Mucosa of descending colon (tissue), 3 donors: ENCODE measurements at regions not wholly inside any gene's neighbourhood (a gene's known extent, or its start where the extent isn't known, plus 50 kb on each side); places are given as distances from the start of the nearest gene placed in this dataset.

ENCODE experiments used
- ATAC-seq: fragments of 200-7000 bp; cut with Tn5 transposase; one replicate; pipeline ENCODE4 v1.9.1; 2020; ENCODE audit warnings: mild to moderate bottlenecking, moderate library complexity
- DNase-seq, 3 donors: peaks; one replicate each; pipeline ENCODE4 v3.0.0-alpha.2; 2020
- H3K36me3 ChIP-seq: fragments of 200-600 bp; one replicate; pipeline ENCODE4 v1.8.0; 2021; ENCODE audit warnings: low read depth, mild to moderate bottlenecking
- H3K4me1 ChIP-seq: fragments of 200-600 bp; one replicate; pipeline ENCODE4 v1.8.0; 2021; ENCODE audit warnings: low read depth, mild to moderate bottlenecking
- H3K4me3 ChIP-seq: fragments of 200-600 bp; one replicate; pipeline ENCODE4 v1.8.0; 2021; ENCODE audit warnings: mild to moderate bottlenecking
- H3K9me3 ChIP-seq: fragments of 200-600 bp; one replicate; pipeline ENCODE4 v1.8.0; 2021; ENCODE audit warnings: mild to moderate bottlenecking
- intact Hi-C, 2 donors: fragments of 100-400 bp; cut with DNase I in 1 of 2; cut with micrococcal nuclease in 1 of 2; formaldehyde crosslinking; loops; one replicate each; pipeline versions ENCODE4 v1.11.0 to v1.11.1; 2022; cut with DNase I, micrococcal nuclease
- TF ChIP-seq, protein P1 (sequence below): fragments of 200-600 bp; IDR thresholded peaks from one replicate; pipeline ENCODE4 v1.8.0; 2022; ENCODE audit warnings: antibody characterized with exemption, mild to moderate bottlenecking
- donor health status: DM: no; HTN: no; CAD: no; lungs with moderate emphysema.
- donor health status: DM: no; HTN: no; CAD: no.
- donor health status: DM: no; HTN: yes; CAD: no.

DNA sequence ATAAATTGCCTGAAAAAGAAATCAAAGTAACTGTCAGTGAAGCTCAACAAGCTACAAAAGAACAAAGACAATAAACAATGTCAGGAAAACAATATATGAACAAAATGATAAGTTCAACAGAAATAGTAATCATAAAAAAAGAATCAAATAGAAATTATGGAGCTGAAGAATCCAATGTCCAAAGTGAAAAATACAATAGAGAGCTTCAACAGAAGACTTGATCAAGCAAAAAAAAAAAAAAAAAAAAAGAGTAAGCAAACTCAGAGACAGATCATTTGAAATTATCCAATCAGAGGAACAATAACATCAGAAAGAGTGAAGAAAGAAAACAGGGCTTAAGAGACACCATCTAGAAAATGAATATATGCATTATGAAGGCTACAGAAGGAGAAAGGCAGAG, 251.4 kb upstream of the SAMSN1 start:
- intact Hi-C loops = no loop called here
- Histone ChIP-seq H3K36me3 (no peaks in the 10 kb centered on the region), H3K4me3 (no peak overlapping the region), H3K9me3 (peaks cover 14% of the 10 kb centered on the region), H3K4me1 (no peaks in the 10 kb centered on the region)
- TF ChIP-seq, protein P1, sequence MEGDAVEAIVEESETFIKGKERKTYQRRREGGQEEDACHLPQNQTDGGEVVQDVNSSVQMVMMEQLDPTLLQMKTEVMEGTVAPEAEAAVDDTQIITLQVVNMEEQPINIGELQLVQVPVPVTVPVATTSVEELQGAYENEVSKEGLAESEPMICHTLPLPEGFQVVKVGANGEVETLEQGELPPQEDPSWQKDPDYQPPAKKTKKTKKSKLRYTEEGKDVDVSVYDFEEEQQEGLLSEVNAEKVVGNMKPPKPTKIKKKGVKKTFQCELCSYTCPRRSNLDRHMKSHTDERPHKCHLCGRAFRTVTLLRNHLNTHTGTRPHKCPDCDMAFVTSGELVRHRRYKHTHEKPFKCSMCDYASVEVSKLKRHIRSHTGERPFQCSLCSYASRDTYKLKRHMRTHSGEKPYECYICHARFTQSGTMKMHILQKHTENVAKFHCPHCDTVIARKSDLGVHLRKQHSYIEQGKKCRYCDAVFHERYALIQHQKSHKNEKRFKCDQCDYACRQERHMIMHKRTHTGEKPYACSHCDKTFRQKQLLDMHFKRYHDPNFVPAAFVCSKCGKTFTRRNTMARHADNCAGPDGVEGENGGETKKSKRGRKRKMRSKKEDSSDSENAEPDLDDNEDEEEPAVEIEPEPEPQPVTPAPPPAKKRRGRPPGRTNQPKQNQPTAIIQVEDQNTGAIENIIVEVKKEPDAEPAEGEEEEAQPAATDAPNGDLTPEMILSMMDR = no peak
- no peak for ATAC-seq
- no peak for DNase-seq

GRCh38 chr21:14787312-14787711, 241.2 kb upstream of the SAMSN1 start:
- ATAC-seq = no peak
- intact Hi-C loops = no loop called here
- TF ChIP-seq, protein P1 = no peak
- H3K4me3 ChIP-seq = no peak overlapping the region
- H3K4me1 ChIP-seq = no peaks in the 10 kb centered on the region
- no peaks in the 10 kb centered on the region for H3K36me3 ChIP-seq
- no peaks in the 10 kb centered on the region for H3K9me3 ChIP-seq
- no peak for DNase-seq

DNA sequence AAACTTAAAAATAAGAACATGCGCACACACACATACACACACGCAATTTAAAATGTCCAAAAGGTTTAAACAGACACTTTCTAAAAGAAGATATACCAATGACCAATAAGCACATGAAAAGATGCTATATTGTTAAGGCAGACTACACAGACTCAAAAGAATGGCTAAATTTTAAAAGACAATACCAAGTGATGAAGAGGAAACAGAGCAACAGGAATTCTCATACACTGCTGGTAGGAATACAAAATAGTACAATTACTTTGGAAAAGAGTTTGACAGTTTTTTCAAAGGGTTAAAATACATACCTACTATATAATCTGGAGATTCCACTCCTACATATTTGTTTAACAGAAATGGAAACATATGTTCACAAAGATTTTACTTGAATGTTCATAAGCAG, 239.6 kb upstream of the SAMSN1 start:
- Histone ChIP-seq H3K4me1 (no peaks in the 10 kb centered on the region), H3K4me3 (no peak overlapping the region), H3K9me3 (no peaks in the 10 kb centered on the region), H3K36me3 (no peaks in the 10 kb centered on the region)
- intact Hi-C loops = no loop called here
- TF ChIP-seq, protein P1 = no peak
- DNase-seq (no peak), ATAC-seq (no peak)

DNA sequence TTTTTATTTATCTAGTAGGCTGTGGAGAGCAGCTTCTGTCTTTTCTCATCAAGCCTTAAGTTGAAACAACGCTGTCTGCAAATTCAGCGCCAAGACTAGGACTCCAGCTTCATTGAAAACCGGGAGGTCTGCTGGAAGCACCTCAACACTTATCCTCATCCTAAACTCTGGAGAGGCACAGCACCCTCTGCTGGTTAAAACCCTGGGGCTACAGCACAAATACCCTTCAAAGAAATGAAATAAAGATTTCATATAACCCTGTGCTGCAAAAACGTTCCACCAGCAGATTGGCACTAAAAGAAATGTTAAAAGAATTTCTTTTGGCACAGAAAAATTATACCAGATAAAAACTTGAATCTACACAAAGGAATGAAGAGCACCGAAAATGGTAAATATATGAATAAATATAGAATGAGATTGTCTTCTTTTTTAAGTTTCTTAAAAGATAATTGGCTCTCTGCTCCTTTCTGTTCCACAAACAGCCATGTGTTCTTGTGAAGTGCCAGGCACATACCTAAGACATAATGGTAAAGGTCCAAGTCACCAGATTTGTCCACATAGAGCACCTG, 227.7 kb upstream of the SAMSN1 start:
- intact Hi-C loops = no loop called here
- DNase-seq (peak; percentile 19 to 94 (median 65)), ATAC-seq (peak; percentile 83)
- no peak overlapping the region for H3K4me3 ChIP-seq
- H3K36me3 ChIP-seq = no peaks in the 10 kb centered on the region
- no peaks in the 10 kb centered on the region for H3K4me1 ChIP-seq
- TF ChIP-seq, protein P1 = peak; percentile 58
- no peaks in the 10 kb centered on the region for H3K9me3 ChIP-seq

DNA sequence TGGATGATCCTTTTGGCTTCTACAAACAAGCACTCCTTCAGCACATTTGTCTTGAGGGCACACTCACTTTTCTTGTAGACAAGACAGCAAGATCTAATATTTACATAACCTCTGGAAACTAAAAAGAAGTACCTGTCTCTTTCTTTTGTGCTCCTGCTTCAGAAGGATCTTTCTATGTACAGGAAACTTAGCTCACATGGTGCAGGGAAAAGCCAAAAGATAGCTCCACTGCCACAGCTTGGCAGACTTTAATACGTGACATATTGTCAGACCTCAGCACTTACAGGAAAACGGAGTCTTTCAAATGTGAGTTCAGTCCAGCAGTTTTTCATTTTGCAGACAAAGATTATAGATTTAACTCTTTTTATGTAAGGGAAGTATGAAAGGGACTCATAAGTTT, 225.5 kb upstream of the SAMSN1 start:
- ATAC-seq (no peak), DNase-seq (no peak)
- Histone ChIP-seq H3K4me1 (no peaks in the 10 kb centered on the region), H3K4me3 (no peak overlapping the region), H3K36me3 (no peaks in the 10 kb centered on the region), H3K9me3 (no peaks in the 10 kb centered on the region)
- intact Hi-C loops = no loop called here
- TF ChIP-seq, protein P1 = no peak

- Histone ChIP-seq H3K4me3 (no peak overlapping the region), H3K36me3 (no peaks in the 10 kb centered on the region), H3K4me1 (no peaks in the 10 kb centered on the region), H3K9me3 (no peaks in the 10 kb centered on the region)
- no peak for DNase-seq
- TF ChIP-seq, protein P1 = no peak
- intact Hi-C loops = no loop called here
- ATAC-seq = no peak
Measured at GRCh38 chr21:14768042-14768441, 221.9 kb upstream of the SAMSN1 start.
